ENCODE measurements at regions not wholly inside any gene's neighbourhood (a gene's known extent, or its start where the extent isn't known, plus 50 kb on each side); places are given as distances from the start of the nearest gene placed in this dataset.
"Not testable (repeated sequence)": the region's sequence is repeated elsewhere in the genome, so short reads cannot be mapped to it uniquely, and the experiment has no call there.

GRCh38 chr10:91005276-91005675 lies 84.4 kb upstream of the ANKRD1 start:
- not testable (repeated sequence) for DNase-seq

DNA sequence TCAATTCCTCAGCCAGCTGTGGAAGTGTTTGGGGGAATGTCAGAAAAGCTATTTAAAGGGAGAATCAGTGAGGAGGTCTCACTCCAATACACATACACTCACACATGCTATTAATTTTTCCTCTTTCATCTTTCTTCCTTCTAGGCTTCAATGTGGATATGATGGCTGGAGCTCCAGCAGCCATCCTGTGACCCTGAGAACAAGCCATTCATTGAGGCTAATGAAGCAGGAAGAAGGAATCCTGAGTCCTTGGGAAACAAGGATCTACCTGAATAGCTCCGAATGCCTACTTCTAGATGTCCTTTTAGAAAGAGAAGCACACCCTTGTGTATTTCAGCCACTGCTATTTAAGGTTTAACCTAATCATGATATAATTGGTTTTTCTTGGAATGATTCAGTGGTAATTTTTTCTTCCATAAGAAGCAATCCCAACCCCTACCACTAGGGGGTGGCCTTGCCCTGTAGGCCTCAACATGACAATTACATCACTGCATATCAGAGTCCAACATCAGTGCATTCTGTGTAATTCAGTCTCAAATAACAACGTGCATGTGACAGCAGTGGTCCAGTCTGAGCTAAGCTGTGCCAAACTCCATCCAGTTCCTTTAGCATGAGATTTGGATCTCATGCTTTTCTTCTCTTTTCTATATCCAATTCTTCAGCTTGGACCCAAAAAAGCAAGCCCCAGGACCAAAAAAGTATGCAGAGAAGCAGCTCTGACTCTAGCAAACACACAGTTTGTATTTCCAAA lies 85.3 kb upstream of the ANKRD1 start:
- peak; percentile 33 for DNase-seq

DNA sequence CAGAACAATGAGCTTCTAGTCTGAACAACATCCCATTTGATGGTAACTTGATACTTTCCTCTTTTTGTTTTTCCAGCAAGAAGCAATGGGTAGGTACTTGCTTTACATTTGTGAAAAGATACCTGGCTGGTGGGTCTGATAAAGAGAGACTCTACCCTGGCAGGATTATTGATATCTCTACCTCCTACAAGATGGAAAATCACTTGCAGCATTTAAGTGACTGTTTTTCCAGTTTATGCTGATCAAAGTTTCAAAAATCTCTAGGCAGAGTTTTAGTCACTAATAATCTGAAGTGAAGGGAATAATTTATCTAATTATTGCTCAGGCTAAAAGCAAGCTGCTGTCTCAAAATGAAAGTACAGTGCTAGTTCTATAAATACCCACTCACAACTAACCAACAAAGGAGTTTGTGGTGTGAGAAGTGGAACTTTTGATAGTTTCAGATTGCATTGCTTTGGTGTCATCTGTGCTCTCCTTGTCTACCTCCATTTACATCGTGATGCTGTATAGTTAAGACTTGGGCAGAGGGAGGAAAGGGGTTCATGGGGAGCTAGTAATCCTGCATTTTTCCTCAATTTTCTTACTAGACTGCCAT lies 86.0 kb upstream of the ANKRD1 start:
- no peak for DNase-seq

- DNase-seq: no peak
Observed at GRCh38 chr10:91007655-91008054, 86.8 kb upstream of the ANKRD1 start.

DNA sequence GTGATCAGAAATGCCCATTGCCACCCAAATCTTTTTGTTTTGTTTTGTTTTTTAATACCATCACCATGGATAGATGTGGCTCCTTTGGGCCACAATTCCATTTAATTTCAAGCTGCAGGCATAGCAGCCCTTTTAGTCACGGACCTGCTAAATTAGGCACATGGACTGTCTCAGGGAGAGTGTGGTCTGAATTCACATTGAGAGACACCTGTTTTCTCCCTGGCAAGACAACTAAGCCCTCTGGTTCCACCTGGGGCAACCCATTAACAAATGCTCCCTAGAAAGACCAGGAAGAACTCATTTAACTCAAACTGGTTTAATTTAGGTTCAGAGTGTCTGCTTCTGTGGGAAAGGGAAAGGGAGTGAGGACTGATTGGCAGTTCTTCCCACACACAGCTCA lies 88.2 kb upstream of the ANKRD1 start:
- DNase-seq: no peak

- no peak for DNase-seq
Observed at GRCh38 chr10:91010952-91011351, 90.1 kb upstream of the ANKRD1 start.

- DNase-seq: no peak
Observed at GRCh38 chr10:91012502-91012901, 91.6 kb upstream of the ANKRD1 start.

DNA sequence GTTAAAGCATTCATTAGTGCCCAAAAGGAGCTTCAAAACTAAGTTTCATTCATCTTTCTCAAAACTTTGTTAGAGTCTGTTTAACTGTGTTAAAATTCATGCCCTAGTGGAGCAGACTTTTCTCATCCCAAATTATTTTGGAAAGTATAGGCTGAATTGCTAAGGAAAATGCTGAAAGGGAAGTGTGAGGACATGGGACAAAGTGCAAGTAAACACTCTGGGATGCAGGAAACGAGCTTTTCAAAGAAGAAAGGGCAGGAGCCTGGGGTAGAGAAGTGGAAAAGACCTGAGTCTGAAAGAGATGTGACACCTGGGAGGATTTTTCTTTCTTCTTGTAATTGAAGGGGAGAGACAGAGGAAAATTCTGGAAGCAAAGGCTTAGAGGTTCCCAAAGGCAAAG lies 93.1 kb upstream of the ANKRD1 start:
- DNase-seq: no peak

DNA sequence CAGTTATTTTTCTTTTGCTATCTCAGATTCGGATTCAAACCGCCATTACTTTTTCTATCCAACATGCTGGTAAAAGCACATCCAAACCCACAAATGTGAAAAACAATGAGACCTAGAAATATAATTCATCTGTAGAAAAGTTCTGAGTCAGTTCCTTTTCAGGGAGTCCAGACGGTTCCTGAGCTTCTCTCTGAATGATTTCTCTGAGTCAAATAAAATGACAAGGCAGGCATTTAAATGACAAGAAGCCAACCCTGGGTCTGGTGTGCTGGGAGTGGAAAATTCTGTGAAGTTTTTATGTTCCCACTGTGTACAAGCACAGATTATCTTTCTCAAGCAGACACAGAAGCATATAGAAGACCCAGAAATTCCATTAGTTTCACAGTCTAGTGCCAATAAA lies 96.3 kb upstream of the ANKRD1 start:
- no peak for DNase-seq

GRCh38 chr10:91021901-91022300 lies 101.0 kb upstream of the ANKRD1 start:
- no peak for DNase-seq

GRCh38 chr10:91022390-91022789 lies 101.5 kb upstream of the ANKRD1 start:
- no peak for DNase-seq

DNA sequence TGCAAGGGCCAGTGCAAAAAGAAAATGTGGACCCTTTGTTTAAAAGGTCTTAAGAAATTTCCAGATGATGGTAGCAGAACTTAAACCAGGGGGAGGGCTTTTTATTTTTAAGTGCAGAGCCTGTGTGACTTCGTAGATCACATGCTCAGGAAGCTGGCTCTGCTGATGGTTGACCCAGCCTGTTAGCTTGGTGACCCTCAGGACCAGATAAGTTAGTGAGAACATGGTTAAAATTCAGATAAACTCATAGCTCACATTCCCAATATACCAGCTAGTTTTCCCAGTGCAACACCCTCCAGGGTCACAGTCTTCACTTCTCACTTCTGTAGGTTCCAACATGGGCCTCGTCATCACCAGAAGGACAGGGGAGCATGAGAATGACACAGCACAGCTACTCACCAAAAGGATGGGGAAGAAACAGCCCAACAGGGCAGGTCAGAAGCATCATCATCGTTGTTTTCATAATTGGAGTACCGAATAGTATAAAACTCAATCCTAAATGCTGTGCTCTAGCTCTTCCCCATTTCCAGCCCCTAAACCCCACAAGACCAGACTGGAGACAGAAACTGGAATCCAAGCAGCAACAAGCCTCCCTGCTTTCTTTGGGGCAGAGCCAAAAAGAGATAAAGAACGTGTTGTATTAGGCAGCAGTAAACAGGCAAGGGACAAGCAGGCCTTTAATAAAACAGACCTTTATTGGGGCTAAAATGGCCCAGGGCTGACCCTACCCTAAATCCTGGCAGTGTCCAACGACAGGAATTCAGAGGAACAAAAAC lies 102.2 kb upstream of the ANKRD1 start:
- DNase-seq: no peak

GRCh38 chr10:91023700-91024398 lies 103.0 kb upstream of the ANKRD1 start:
- no peak for DNase-seq

- no peak for DNase-seq
Observed at GRCh38 chr10:91024541-91024940, 103.7 kb upstream of the ANKRD1 start.

- no peak for DNase-seq
Observed at GRCh38 chr10:91032611-91033206, 111.8 kb upstream of the ANKRD1 start.

DNA sequence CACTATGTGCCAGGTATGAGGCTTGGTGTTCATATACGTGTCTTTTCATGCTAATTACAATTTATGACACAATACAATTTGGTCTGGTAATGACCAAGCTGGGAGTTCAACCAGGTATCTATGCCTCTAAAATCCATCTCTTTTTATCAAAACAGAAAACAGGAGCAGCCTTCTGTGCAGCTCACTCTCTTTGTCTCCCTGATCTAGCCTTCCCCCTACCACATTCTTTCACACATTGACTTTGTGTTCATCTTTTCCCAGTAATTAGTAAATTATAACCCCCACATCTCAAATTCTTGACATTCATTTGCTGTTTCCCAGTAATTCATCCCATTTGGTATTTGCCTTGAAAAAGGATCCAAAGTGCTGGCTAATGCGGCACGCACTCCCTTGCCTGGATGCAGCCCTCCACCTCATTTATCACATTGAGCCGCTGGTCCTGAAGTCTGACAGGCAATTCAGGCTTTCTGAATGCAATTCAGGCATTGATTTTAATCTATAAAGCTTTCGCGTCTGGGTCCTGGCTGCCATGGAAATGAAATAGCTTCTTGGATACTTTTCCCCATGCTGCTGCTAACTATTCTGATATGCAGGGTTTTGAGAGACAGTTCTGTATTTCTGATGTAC lies 112.5 kb upstream of the ANKRD1 start:
- DNase-seq: no peak

DNA sequence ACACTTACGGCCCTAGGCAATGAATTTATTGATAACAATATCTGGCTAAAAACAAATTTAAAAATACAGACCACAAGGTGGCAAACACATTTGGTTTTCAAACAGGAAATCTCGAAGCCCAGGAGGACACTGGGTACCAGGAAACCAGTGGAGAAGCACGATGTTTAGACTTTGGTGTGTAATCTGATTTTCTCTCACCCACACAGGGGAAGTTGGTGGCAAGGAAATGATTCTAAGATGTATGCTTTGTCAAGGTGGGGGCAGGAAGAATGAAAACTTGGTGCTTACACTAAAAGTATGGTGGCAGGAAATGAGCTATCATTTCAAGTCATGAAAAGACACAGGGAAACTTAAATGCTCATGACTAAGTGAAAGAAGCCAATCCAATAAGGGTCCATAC lies 113.2 kb upstream of the ANKRD1 start:
- DNase-seq: no peak

DNA sequence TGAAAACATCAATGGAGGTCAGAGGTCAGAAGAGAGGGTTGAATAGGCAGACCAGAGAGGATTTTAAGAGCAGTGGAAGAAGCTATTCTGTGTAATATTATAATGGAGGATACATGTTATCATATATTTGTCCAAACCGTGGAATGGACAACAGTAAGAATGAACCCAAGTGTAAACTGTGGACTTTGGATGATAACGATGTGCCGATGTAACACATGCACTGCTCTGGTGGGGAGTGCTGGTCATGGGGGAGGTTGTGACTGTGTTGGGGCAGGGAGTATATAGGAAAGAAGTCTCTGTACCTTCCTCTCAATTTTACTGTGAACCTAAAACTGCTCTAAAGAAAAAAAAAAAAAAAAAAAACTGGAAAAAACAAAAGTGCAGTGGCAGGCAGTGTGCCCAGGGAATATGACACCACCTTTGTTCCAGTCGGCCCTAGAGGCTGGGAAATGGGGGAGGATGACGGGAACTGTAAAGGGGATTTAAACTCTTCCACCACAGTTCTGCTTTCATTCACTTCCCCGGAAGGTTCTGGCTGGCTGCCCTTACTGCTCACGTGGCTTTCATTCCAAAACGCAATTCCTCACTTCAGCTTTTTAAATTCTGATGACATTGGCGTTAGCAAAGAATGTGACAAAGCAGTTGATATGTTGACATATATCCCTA lies 113.7 kb upstream of the ANKRD1 start:
- DNase-seq: no peak

DNA sequence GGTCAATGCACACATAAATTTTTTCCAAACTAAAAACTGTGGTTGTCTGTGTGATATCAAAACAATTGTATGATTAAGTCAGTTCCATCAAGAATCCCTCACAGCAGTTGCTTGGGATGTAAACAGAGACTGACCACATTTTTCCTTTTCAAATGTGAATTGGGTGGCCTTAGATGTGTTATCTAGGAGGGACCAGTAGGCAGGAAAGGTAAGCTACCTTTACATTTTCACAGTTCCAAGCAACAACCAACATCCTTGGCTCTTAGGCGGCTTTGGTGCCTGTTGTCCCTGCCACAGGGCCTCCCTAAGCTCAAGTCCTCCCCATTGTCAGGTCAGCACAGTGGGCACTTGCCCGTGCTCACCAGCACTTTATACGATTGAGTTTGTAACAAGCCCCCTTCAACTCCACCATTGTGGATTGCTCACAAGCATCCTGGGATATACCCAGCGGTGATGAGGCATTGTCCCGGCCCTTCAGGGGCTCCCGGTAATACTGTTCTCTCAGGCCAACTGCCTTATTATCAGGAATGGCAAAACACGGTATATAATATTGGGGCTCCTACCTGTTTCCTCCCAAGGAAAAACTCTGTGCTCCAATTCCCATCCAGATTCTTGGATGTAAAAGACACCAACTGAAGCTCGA lies 114.9 kb upstream of the ANKRD1 start:
- no peak for DNase-seq

- no peak for DNase-seq
Observed at GRCh38 chr10:91036807-91037411, 116.0 kb upstream of the ANKRD1 start.

DNA sequence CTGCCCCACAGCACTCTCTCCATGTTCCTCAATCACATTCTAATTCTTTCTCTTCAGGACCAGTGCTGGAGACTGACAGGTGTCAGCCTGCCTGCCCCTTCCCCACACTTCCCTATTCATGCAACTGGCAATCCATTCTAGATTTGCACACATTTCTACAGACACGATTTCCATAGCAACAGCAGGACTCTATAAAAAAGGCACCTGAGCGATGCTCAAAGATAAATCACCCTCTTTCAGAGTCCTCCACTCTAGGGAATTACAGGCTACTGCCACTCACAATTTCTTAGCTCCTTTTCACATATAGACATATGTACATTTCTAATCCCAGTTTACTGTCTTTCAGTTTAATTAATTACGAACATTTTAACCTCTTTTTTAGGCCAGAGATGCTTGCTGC lies 118.1 kb upstream of the ANKRD1 start:
- no peak for DNase-seq
